ENCODE measurements at regions not wholly inside any gene's neighbourhood (a gene's known extent, or its start where the extent isn't known, plus 50 kb on each side); places are given as distances from the start of the nearest gene placed in this dataset.

DNA sequence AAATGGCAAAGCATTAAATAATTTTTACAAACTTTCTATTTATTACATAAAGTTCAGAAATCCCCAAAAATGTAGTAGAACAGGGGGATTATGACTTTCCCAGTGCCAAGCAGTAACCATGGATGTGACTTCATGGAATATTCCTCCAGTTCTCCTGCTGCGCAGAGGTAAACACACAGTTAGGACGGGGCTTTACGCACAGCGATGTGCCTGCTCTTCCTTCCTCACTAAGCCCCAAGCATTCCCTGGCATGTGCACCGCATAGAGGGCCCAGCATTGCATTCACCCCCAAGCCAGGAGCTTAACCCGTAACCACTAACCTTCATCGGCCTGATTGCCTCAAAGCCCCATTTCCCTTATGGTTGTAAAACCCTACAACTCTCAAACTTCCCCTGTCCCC lies 471.7 kb downstream of the SOX11 start:
- TF ChIP-seq CTCF (conservative IDR thresholded peaks at IDR 0.05) (no peak), ZFX (IDR thresholded peaks at IDR 0.05) (no peak)
